Neural cell (in vitro differentiated cells): ENCODE measurements at regions not wholly inside any gene's neighbourhood (a gene's known extent, or its start where the extent isn't known, plus 50 kb on each side); places are given as distances from the start of the nearest gene placed in this dataset.

Source experiments
- H2AFZ ChIP-seq: fragments of 200-600, 300-800 bp; sonication (generic), shearing (Covaris generic); 2 replicates; pipeline ENCODE4 v1.6.0; 2014; ENCODE audit warnings: low read depth, mild to moderate bottlenecking, antibody characterized with exemption, low read length, moderate library complexity
- H3F3A ChIP-seq: fragments of 200-600 bp; shearing (Covaris generic); 2 replicates; pipeline ENCODE4 v1.6.1; 2016; ENCODE audit warnings: mild to moderate bottlenecking, moderate library complexity, mixed read lengths, antibody characterized with exemption, low read length; ENCODE audit not compliant: insufficient read depth, poor library complexity, severe bottlenecking
- H3K27ac ChIP-seq: fragments of 200-600, 300-800 bp; sonication (generic), shearing (Covaris generic); 2 replicates; pipeline ENCODE4 v1.5.1; 2014; ENCODE audit warnings: mild to moderate bottlenecking, low read length, moderate library complexity
- H3K27me3 ChIP-seq: fragments of 300-800, 200-600 bp; sonication (generic), shearing (Covaris generic); 2 replicates; pipeline ENCODE4 v1.6.0; 2014; ENCODE audit warnings: mild to moderate bottlenecking, low read depth, low read length, moderate library complexity; ENCODE audit not compliant: insufficient read depth
- H3K36me3 ChIP-seq: fragments of 300-800, 200-600 bp; sonication (generic), shearing (Covaris generic); 2 replicates; pipeline ENCODE4 v1.5.1; 2014; ENCODE audit warnings: mild to moderate bottlenecking, antibody characterized with exemption, low read length, moderate library complexity; ENCODE audit not compliant: insufficient read depth
- H3K4me2 ChIP-seq: fragments of 300-800, 200-600 bp; sonication (generic), shearing (Covaris generic); 2 replicates; pipeline ENCODE4 v1.6.0; 2014; ENCODE audit warnings: mild to moderate bottlenecking, low read length
- H3K4me3 ChIP-seq: fragments of 300-800, 200-600 bp; sonication (generic), shearing (Covaris generic); 2 replicates; pipeline ENCODE4 v1.5.1; 2014; ENCODE audit warnings: mild to moderate bottlenecking, low read length, moderate library complexity
- H3K79me2 ChIP-seq: fragments of 200-600 bp; shearing (Covaris generic); replicated peaks from 2 replicates; pipeline ENCODE4 v1.6.0; 2014; ENCODE audit warnings: mild to moderate bottlenecking, low read length, moderate library complexity; ENCODE audit not compliant: insufficient read depth
- H3K9ac ChIP-seq: fragments of 300-800, 200-600 bp; sonication (generic), shearing (Covaris generic); 2 replicates; pipeline ENCODE4 v1.6.1; 2016; ENCODE audit warnings: mild to moderate bottlenecking, low read length, mixed read lengths
- H3K9me2 ChIP-seq: fragments of 200-600 bp; shearing (Covaris generic); 2 replicates; pipeline ENCODE4 v1.6.1; 2016; ENCODE audit warnings: mild to moderate bottlenecking, low read length, mixed read lengths; ENCODE audit not compliant: insufficient read depth
- H3K9me3 ChIP-seq: fragments of 200-600, 300-800 bp; sonication (generic), shearing (Covaris generic); 2 replicates; pipeline ENCODE4 v1.6.1; 2016; ENCODE audit warnings: mild to moderate bottlenecking, mixed run types, low read length, moderate library complexity, mixed read lengths
- H4K20me1 ChIP-seq: fragments of 200-600 bp; shearing (Covaris generic); 2 replicates; pipeline ENCODE4 v1.6.1; 2016; ENCODE audit warnings: mild to moderate bottlenecking, mixed run types; ENCODE audit not compliant: insufficient read depth
- CTCF ChIP-seq: fragments of 450-650 bp; IDR thresholded peaks from 2 replicates; pipeline ENCODE4 v1.5.1; 2014; ENCODE audit warnings: antibody characterized with exemption, mild to moderate bottlenecking, moderate library complexity; ENCODE audit not compliant: poor library complexity, severe bottlenecking
- EP300 ChIP-seq: fragments of 450-650 bp; conservative IDR thresholded peaks from 2 replicates; pipeline ENCODE4 v1.6.1; 2014; ENCODE audit warnings: antibody characterized with exemption, mild to moderate bottlenecking, moderate library complexity; ENCODE audit not compliant: poor library complexity, severe bottlenecking
- EZH2 ChIP-seq: fragments of 200-600, 300-800 bp; shearing (Covaris generic), sonication (generic); IDR thresholded peaks from 2 replicates; pipeline ENCODE4 v1.6.1; 2014; ENCODE audit warnings: antibody characterized with exemption, low read length, borderline replicate concordance, mild to moderate bottlenecking; ENCODE audit not compliant: insufficient read depth, poor library complexity, severe bottlenecking
- MXI1 ChIP-seq: fragments of 450-650 bp; conservative IDR thresholded peaks from 2 replicates; pipeline ENCODE4 v1.6.1; 2014; ENCODE audit warnings: antibody characterized with exemption, mild to moderate bottlenecking; ENCODE audit not compliant: poor library complexity, severe bottlenecking
- POLR2AphosphoS5 ChIP-seq: IDR thresholded peaks from 2 replicates; pipeline ENCODE4 v1.6.1; 2012
- RAD21 ChIP-seq: fragments of 450-650 bp; conservative IDR thresholded peaks from 2 replicates; pipeline ENCODE4 v1.6.1; 2014; ENCODE audit warnings: antibody characterized with exemption, mild to moderate bottlenecking, moderate library complexity
- REST ChIP-seq: IDR thresholded peaks from 2 replicates; pipeline ENCODE4 v1.6.1; 2012; ENCODE audit warnings: borderline replicate concordance
- SMC3 ChIP-seq: fragments of 450-650 bp; conservative IDR thresholded peaks from 2 replicates; pipeline ENCODE4 v1.6.1; 2014; ENCODE audit warnings: antibody characterized with exemption, mild to moderate bottlenecking, moderate library complexity; ENCODE audit not compliant: poor library complexity
- TAF1 ChIP-seq: IDR thresholded peaks from 2 replicates; pipeline ENCODE4 v1.6.1; 2012; ENCODE audit warnings: low read depth

DNA sequence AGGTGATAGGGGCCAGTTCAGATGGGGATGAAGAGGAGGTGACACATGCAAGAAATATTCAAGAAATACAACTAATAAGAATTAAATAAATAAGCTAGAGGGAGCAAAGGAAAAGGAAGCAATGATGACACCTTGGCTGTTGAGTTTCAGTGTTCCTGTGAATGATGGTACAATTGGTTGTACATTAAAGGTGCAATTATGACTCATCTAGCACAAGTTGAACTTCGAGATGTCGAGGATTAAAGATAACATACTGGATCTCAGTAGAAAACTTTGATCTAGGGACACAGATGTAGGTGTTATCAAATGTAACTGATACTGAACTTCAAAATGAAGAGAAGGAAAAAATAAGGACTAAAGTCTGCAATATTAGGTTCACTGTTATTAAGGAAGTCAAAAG lies 760.6 kb upstream of the CHAC2 start:
- H3K27me3 ChIP-seq: no peaks in the 10 kb centered on the region
- TF ChIP-seq TAF1 (no peak), CTCF (no peak), POLR2AphosphoS5 (no peak), EZH2 (no peak), SMC3 (no peak), MXI1 (no peak), REST (no peak), RAD21 (no peak), EP300 (no peak)
- no peaks in the 10 kb centered on the region for H3K79me2 ChIP-seq
- H2AFZ ChIP-seq: no peak overlapping the region
- H3K4me3 ChIP-seq: no peak overlapping the region
- H3K4me2 ChIP-seq: no peak overlapping the region
- H3K9me3 ChIP-seq: no peaks in the 10 kb centered on the region
- H4K20me1 ChIP-seq: no peaks in the 10 kb centered on the region
- no peaks in the 10 kb centered on the region for H3K9me2 ChIP-seq
- no peak overlapping the region for H3K27ac ChIP-seq
- H3K9ac ChIP-seq: no peak overlapping the region
- no peaks in the 10 kb centered on the region for H3F3A ChIP-seq
- H3K36me3 ChIP-seq: no peaks in the 10 kb centered on the region

- Histone ChIP-seq H3K4me2 (no peak overlapping the region), H2AFZ (no peak overlapping the region), H3K27ac (peak overlapping the region; percentile 5), H3K9me3 (no peaks in the 10 kb centered on the region), H3F3A (no peaks in the 10 kb centered on the region), H3K27me3 (no peaks in the 10 kb centered on the region), H3K9me2 (no peaks in the 10 kb centered on the region), H3K4me3 (no peak overlapping the region), H3K79me2 (no peaks in the 10 kb centered on the region), H3K36me3 (no peaks in the 10 kb centered on the region), H4K20me1 (no peaks in the 10 kb centered on the region), H3K9ac (no peak overlapping the region)
- TF ChIP-seq REST: no peak
- TF ChIP-seq MXI1: no peak
- TF ChIP-seq EZH2: no peak
- TF ChIP-seq CTCF: no peak
- peak; percentile 61 for TF ChIP-seq EP300
- TF ChIP-seq POLR2AphosphoS5: peak; percentile 51
- no peak for TF ChIP-seq RAD21
- TF ChIP-seq TAF1: no peak
Observed at GRCh38 chr2:53004413-53004812, 763.2 kb upstream of the CHAC2 start.
